ENCODE measurements at regions not wholly inside any gene's neighbourhood (a gene's known extent, or its start where the extent isn't known, plus 50 kb on each side); places are given as distances from the start of the nearest gene placed in this dataset.
A peak's percentile ranks its signal among the peaks of the same experiment; 100 is the strongest.

DNA sequence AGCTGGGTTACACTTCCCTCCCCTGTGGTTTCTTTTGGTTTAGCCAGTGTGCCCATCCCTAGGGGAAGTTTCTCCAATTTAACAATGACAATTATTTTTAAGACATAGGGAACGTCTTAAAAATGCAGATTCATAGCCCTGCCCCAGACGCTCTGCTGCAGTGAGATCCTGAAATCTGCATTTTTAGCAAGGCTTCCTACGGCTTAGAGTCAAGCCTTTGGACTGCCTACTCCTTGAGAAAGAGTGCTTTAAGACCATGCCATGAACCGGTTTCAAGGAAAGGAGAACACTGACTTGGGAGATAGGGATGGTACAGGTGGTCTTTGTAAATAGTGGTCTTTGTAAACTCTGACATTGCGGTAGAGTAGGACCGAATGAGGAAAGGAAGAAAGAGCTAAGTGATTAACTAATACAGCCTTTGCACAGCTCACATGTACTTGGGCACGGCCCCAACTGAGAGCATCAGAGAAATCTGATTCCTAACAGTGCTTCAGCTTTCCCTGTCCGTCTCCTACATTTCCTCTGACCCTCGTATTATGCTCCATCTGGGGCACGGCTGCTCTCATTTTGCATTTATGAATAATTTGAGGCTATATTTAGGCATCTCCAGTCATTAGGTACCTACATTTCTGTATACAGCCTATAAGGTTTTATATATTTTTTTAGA is 217.6 kb upstream of the TANK start:
- TF ChIP-seq, protein P1, sequence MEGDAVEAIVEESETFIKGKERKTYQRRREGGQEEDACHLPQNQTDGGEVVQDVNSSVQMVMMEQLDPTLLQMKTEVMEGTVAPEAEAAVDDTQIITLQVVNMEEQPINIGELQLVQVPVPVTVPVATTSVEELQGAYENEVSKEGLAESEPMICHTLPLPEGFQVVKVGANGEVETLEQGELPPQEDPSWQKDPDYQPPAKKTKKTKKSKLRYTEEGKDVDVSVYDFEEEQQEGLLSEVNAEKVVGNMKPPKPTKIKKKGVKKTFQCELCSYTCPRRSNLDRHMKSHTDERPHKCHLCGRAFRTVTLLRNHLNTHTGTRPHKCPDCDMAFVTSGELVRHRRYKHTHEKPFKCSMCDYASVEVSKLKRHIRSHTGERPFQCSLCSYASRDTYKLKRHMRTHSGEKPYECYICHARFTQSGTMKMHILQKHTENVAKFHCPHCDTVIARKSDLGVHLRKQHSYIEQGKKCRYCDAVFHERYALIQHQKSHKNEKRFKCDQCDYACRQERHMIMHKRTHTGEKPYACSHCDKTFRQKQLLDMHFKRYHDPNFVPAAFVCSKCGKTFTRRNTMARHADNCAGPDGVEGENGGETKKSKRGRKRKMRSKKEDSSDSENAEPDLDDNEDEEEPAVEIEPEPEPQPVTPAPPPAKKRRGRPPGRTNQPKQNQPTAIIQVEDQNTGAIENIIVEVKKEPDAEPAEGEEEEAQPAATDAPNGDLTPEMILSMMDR (IDR thresholded peaks at IDR 0.05) = no peak
- no peak for TF ChIP-seq POLR2A (IDR thresholded peaks at IDR 0.05)
- WGBS, 4 donors = 82 to 85% (median 84%) methylated on average over 10 of the region's 10 CpGs

DNA sequence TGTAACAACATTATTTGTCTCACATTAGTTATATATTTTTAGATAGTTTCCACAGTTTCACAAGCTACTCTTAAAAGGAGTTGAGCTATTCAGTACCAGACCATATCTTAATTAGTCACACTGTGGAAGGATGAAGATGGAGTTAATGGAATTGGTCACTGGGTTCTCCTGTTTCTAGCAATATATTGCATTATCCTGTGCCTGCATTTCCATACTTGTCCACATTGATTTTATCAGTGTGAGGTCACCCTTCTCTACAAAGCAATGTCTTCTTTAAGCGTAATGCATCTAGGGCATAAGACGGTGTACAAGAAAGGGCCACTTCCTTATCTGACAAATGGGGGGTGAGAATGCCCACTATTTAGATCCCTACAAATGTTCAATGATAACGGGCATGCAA is 216.8 kb upstream of the TANK start:
- H3K36me3 ChIP-seq (replicated peaks in 1 of 2) = no peaks in the 10 kb centered on the region
- intact Hi-C loops (cut with DNase I) = no loop called here
- TF ChIP-seq POLR2A (IDR thresholded peaks at IDR 0.05) = no peak
- TF ChIP-seq, protein P1 (IDR thresholded peaks at IDR 0.05) = no peak

More for the DNA sequence above, 217.6 kb upstream of the TANK start:
- no peak overlapping the region for H3K4me3 ChIP-seq
- no peak overlapping the region for H3K27ac ChIP-seq
- no peaks in the 10 kb centered on the region for H3K27me3 ChIP-seq
- H3K4me1 ChIP-seq (replicated peaks in 1 of 2) = no peaks in the 10 kb centered on the region
- DNase-seq = no peak
- no peaks in the 10 kb centered on the region for H3K9me3 ChIP-seq (replicated peaks in 1 of 3)
- intact Hi-C loops (cut with DNase I) = no loop called here
- no peaks in the 10 kb centered on the region for H3K36me3 ChIP-seq (replicated peaks in 1 of 2)

DNA sequence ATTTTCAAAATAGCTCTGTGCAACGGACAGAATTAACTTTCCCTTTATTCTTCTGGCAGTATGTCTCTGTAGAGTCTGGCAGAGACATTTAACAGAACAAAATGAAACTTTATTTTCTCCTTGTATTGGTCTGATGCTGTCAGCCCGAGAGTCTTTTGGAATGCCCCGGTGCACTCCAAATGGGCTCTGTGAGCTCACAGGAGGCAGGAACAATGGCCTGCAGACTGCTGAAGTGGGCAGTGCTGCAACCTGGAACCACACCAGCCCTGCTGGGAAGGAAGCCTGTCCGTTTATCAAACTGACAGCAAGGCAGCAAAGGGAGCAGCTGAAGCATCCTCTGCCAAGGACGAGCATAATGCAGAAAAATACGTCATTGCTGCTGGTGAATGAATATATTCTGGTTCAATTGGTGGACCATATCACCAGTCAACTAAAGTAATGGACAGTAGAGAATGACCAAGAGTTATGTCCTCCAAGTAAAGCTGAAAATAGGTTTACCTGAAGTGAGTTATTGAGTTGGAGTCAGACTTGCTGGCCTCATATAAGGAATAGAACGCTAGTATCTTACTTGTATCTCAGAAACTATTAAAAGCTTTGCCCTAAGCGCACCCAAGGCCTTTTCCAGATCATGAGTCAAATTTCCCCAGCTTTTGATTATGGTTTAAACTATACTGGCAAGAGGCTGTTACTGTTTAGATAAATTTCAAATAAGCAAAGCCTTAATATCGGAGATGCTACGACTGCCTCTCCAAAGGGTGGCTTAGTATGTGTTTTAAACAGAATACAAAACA is 207.6 kb upstream of the TANK start:
- peak overlapping the region in 1 of 4 donors; percentile 43 for H3K4me3 ChIP-seq
- DNase-seq = peak; percentile 69 to 86 (median 84)
- peaks cover 0 to 18% of the 10 kb centered on the region in 2 donors for H3K4me1 ChIP-seq (replicated peaks in 1 of 2)
- no peaks in the 10 kb centered on the region for H3K27me3 ChIP-seq
- intact Hi-C loops (cut with DNase I) = no loop called here
- 27 to 37% (median 29%) methylated on average over 10 of the region's 10 CpGs for WGBS, 4 donors
- H3K36me3 ChIP-seq (replicated peaks in 1 of 2) = no peaks in the 10 kb centered on the region
- TF ChIP-seq, protein P1 (IDR thresholded peaks at IDR 0.05) = no peak
- no peak for TF ChIP-seq POLR2A (IDR thresholded peaks at IDR 0.05)
- no peaks in the 10 kb centered on the region for H3K9me3 ChIP-seq (replicated peaks in 1 of 3)
- H3K27ac ChIP-seq = peak overlapping the region in 4 of 5 donors; percentile 46 to 80 (median 58)

More for the DNA sequence above, 216.8 kb upstream of the TANK start:
- Histone ChIP-seq H3K27ac (no peak overlapping the region), H3K9me3 (replicated peaks in 1 of 3) (no peaks in the 10 kb centered on the region), H3K4me1 (replicated peaks in 1 of 2) (no peaks in the 10 kb centered on the region), H3K4me3 (no peak overlapping the region), H3K27me3 (no peaks in the 10 kb centered on the region)
- DNase-seq = no peak
- WGBS, 4 donors = 90 to 97% (median 95%) methylated on average over 3 of the region's 3 CpGs

DNA sequence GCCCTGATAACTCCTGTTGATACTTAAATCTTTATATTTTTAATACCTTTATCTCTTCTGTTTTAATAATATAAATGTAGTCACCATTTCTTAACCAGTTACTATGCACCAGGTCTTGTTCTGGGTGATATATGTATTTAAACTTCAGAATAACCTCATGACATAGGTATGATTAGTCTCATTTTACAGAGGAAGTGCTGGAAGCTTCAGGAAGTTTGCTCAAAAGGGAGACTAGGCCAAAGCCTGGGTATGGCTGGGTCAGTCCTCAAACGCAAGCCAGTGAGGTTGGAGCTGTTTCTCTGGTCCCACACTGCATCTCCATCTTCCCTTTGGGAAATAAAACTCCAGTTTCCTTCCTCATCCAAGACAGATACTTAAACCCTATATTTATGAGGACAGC is 204.7 kb upstream of the TANK start:
- Histone ChIP-seq H3K36me3 (replicated peaks in 1 of 2) (no peaks in the 10 kb centered on the region), H3K27ac (no peak overlapping the region), H3K9me3 (replicated peaks in 1 of 3) (no peaks in the 10 kb centered on the region), H3K4me3 (no peak overlapping the region), H3K4me1 (replicated peaks in 1 of 2) (peaks cover 0 to 18% of the 10 kb centered on the region in 2 donors), H3K27me3 (no peaks in the 10 kb centered on the region)
- no peak for DNase-seq
- 65 to 89% (median 80%) methylated on average over 1 of the region's 1 CpG for WGBS, 4 donors
- TF ChIP-seq, protein P1 (IDR thresholded peaks at IDR 0.05) = no peak
- TF ChIP-seq POLR2A (IDR thresholded peaks at IDR 0.05) = no peak
- intact Hi-C loops (cut with DNase I) = no loop called here
